ENCODE measurements at regions not wholly inside any gene's neighbourhood (a gene's known extent, or its start where the extent isn't known, plus 50 kb on each side); places are given as distances from the start of the nearest gene placed in this dataset.

DNA sequence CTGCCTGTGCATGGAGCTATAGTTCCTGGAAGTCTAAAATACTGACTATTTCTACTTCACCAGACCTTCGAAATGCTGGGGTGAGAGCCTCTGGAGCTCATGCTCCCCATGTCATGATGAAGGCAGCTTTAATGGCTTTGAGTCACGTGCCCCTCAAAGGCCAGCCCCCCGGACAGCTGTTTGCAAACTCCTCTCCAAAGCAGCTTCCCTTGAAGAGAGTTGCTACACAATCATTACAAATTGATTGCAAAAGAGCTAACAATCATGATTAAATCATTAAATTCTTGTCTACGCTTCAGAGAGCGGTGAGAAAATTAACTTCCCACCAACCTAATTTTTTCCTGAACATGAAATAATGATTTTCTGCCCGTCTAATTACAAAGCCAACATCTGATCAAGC lies 134.8 kb upstream of the IRX6 start:
- H3K36me3 ChIP-seq: no peaks in the 10 kb centered on the region
- DNase-seq: no peak
- H3K9me3 ChIP-seq: no peaks in the 10 kb centered on the region
- no peaks in the 10 kb centered on the region for H3K4me1 ChIP-seq
- peaks cover 16% of the 10 kb centered on the region for H3K27me3 ChIP-seq
- TF ChIP-seq, protein P1, sequence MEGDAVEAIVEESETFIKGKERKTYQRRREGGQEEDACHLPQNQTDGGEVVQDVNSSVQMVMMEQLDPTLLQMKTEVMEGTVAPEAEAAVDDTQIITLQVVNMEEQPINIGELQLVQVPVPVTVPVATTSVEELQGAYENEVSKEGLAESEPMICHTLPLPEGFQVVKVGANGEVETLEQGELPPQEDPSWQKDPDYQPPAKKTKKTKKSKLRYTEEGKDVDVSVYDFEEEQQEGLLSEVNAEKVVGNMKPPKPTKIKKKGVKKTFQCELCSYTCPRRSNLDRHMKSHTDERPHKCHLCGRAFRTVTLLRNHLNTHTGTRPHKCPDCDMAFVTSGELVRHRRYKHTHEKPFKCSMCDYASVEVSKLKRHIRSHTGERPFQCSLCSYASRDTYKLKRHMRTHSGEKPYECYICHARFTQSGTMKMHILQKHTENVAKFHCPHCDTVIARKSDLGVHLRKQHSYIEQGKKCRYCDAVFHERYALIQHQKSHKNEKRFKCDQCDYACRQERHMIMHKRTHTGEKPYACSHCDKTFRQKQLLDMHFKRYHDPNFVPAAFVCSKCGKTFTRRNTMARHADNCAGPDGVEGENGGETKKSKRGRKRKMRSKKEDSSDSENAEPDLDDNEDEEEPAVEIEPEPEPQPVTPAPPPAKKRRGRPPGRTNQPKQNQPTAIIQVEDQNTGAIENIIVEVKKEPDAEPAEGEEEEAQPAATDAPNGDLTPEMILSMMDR (IDR thresholded peaks at IDR 0.05; ENCODE audit: low read depth, low read length): no peak
- no peak overlapping the region for H3K4me3 ChIP-seq (ENCODE audit: low read depth, low read length)

GRCh38 chr16:55189682-55190636 lies 134.0 kb upstream of the IRX6 start:
- TF ChIP-seq, protein P1 (IDR thresholded peaks at IDR 0.05; ENCODE audit: low read depth, low read length): no peak
- H3K27me3 ChIP-seq: peaks cover 16% of the 10 kb centered on the region
- H3K4me1 ChIP-seq: no peaks in the 10 kb centered on the region
- no peaks in the 10 kb centered on the region for H3K9me3 ChIP-seq
- H3K4me3 ChIP-seq (ENCODE audit: low read depth, low read length): no peak overlapping the region
- H3K36me3 ChIP-seq: no peaks in the 10 kb centered on the region
- DNase-seq: no peak

DNA sequence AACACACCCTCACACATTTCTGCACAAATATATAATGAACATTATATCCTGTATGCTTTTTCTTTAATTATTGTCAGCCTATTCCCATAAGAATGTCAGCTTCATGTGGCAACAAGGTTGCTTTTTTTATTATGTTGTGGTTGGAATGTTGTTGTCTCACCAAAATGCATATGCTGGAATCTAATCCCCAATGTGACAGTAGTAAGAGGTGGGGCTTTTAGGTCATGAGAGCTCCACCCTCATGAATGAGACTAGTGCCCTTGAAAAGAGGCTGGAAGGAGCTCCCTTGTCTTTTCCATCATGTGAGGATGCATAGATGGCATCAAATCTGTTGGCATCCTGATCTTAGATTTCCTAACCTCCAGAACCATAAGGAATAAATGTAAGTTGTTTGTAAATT lies 131.3 kb upstream of the IRX6 start:
- no peak for DNase-seq
- H3K4me3 ChIP-seq (ENCODE audit: low read depth, low read length): no peak overlapping the region
- no peaks in the 10 kb centered on the region for H3K36me3 ChIP-seq
- TF ChIP-seq, protein P1 (IDR thresholded peaks at IDR 0.05; ENCODE audit: low read depth, low read length): no peak
- no peaks in the 10 kb centered on the region for H3K9me3 ChIP-seq
- no peaks in the 10 kb centered on the region for H3K4me1 ChIP-seq
- peaks cover 10% of the 10 kb centered on the region for H3K27me3 ChIP-seq

DNA sequence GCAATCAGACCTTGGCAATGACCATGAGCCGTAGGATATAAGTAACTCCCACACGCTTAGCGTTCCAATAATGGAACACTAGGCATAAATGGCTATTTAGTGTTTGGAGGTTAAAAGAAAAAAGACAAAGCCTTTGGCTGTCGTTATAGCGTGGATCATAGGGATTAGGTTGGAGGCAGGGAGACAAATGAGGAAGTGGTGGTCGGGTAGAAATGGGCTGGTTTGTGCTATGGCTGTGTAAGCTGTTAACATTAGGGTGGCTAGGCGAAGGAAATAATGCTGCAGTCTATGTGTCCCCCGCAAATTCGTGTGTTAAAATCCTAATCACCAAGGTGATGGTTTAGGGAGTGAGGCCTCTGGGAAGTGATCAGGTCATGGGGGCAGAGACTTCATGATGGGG lies 120.4 kb upstream of the IRX6 start:
- no peaks in the 10 kb centered on the region for H3K9me3 ChIP-seq
- H3K36me3 ChIP-seq: no peaks in the 10 kb centered on the region
- no peak overlapping the region for H3K4me3 ChIP-seq (ENCODE audit: low read depth, low read length)
- no peaks in the 10 kb centered on the region for H3K27me3 ChIP-seq
- TF ChIP-seq, protein P1 (IDR thresholded peaks at IDR 0.05; ENCODE audit: low read depth, low read length): no peak
- H3K4me1 ChIP-seq: no peaks in the 10 kb centered on the region
- no peak for DNase-seq

DNA sequence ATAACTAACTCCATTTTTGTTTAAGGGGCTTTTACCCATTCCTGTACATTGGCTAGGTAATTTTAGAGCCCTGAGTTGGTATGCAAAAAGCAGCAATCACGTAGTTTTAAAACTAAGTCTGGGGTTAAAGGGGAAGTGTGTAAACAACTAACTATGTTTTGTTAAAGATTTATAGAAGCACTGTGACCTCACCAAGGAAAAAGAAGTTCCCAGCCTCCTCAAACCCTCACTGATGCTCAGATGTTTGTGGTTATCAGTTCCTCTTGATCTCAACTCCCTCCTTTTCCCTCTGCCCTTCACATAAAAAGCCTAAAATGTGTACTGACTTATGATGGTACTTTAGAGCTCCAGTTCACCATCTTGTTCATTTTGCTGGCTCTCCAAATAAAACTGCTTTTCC lies 119.9 kb upstream of the IRX6 start:
- Histone ChIP-seq H3K4me1 (no peaks in the 10 kb centered on the region), H3K36me3 (no peaks in the 10 kb centered on the region)
- DNase-seq: no peak

More for the DNA sequence above, 119.9 kb upstream of the IRX6 start:
- TF ChIP-seq, protein P1 (IDR thresholded peaks at IDR 0.05; ENCODE audit: low read depth, low read length): no peak
- Histone ChIP-seq H3K4me3 (ENCODE audit: low read depth, low read length) (no peak overlapping the region), H3K9me3 (no peaks in the 10 kb centered on the region), H3K27me3 (no peaks in the 10 kb centered on the region)
